Choroid plexus epithelial cell (primary cell): ENCODE measurements at regions not wholly inside any gene's neighbourhood (a gene's known extent, or its start where the extent isn't known, plus 50 kb on each side); places are given as distances from the start of the nearest gene placed in this dataset.
A peak's percentile ranks its signal among the peaks of the same experiment; 100 is the strongest.

Experiments
- DNase-seq: peaks from one replicate; pipeline ENCODE4 v3.0.0-alpha.2; 2010; ENCODE audit warnings: low read depth
- H3K4me3 ChIP-seq: 2 replicates; pipeline ENCODE4 v1.5.1; 2011; ENCODE audit warnings: low read depth, mild to moderate bottlenecking, control low read depth, low read length, moderate library complexity
- CTCF ChIP-seq: conservative IDR thresholded peaks from 2 replicates; pipeline ENCODE4 v1.5.1; 2011; ENCODE audit warnings: low read depth, mild to moderate bottlenecking, control low read depth, inconsistent platforms, low read length, moderate library complexity

GRCh38 chr12:18861287-18861858, 123.5 kb downstream of the CAPZA3 start:
- DNase-seq, result peak; percentile 68
- H3K4me3 ChIP-seq, result no peak overlapping the region
- peak; percentile 59 for TF ChIP-seq CTCF

- no peak for TF ChIP-seq CTCF
- H3K4me3 ChIP-seq, result no peak overlapping the region
- DNase-seq, result no peak
Measured at GRCh38 chr12:18863769-18864500, 126.0 kb downstream of the CAPZA3 start.

GRCh38 chr12:18864900-18865561, 127.1 kb downstream of the CAPZA3 start:
- peak; percentile 62 for DNase-seq

GRCh38 chr12:18868717-18869116, 130.8 kb downstream of the CAPZA3 start:
- H3K4me3 ChIP-seq, result no peak overlapping the region
- DNase-seq, result peak; percentile 14
- TF ChIP-seq CTCF, result no peak

More at GRCh38 chr12:18864900-18865561, 127.1 kb downstream of the CAPZA3 start:
- H3K4me3 ChIP-seq, result no peak overlapping the region
- no peak for TF ChIP-seq CTCF

- H3K4me3 ChIP-seq, result no peak overlapping the region
- DNase-seq, result no peak
- no peak for TF ChIP-seq CTCF
Measured at GRCh38 chr12:18872770-18873169, 134.9 kb downstream of the CAPZA3 start.

GRCh38 chr12:18878676-18879180, 140.8 kb downstream of the CAPZA3 start:
- no peak for TF ChIP-seq CTCF
- no peak overlapping the region for H3K4me3 ChIP-seq
- no peak for DNase-seq

- no peak for DNase-seq
- no peak overlapping the region for H3K4me3 ChIP-seq
- no peak for TF ChIP-seq CTCF
Measured at GRCh38 chr12:18882690-18883089, 144.8 kb downstream of the CAPZA3 start.
